Loucy (cell line): ENCODE measurements at regions not wholly inside any gene's neighbourhood (a gene's known extent, or its start where the extent isn't known, plus 50 kb on each side); places are given as distances from the start of the nearest gene placed in this dataset.

Experiments
- H2AFZ ChIP-seq: fragments of 200-600 bp; sonication (generic); 2 replicates; pipeline ENCODE4 v1.6.0; 2016; ENCODE audit warnings: antibody characterized with exemption, mild to moderate bottlenecking, low read length, moderate library complexity
- H3F3A ChIP-seq: fragments of 200-600 bp; 2 replicates; pipeline ENCODE4 v1.6.0; 2016; ENCODE audit warnings: antibody characterized with exemption, low read depth, mild to moderate bottlenecking
- H3K27me3 ChIP-seq: fragments of 200-600 bp; sonication (generic); 2 replicates; pipeline ENCODE4 v1.6.1; 2014; ENCODE audit warnings: low read length, mild to moderate bottlenecking; ENCODE audit not compliant: insufficient read depth, poor library complexity, severe bottlenecking
- H3K36me3 ChIP-seq: fragments of 200-600 bp; sonication (generic); 2 replicates; pipeline ENCODE4 v1.6.1; 2016; ENCODE audit warnings: low read length; ENCODE audit not compliant: insufficient read depth
- H3K4me1 ChIP-seq: fragments of 200-600 bp; sonication (generic); 2 replicates; pipeline ENCODE4 v1.5.1; 2014; ENCODE audit warnings: low read length, mild to moderate bottlenecking; ENCODE audit not compliant: insufficient read depth, poor library complexity, severe bottlenecking
- H3K4me2 ChIP-seq: fragments of 200-600 bp; sonication (generic); 2 replicates; pipeline ENCODE4 v1.6.0; 2014; ENCODE audit warnings: antibody characterized with exemption, low read length, low read depth, mild to moderate bottlenecking; ENCODE audit not compliant: poor library complexity, severe bottlenecking
- H3K4me3 ChIP-seq: fragments of 200-600 bp; sonication (generic); 2 replicates; pipeline ENCODE4 v1.5.1; 2014; ENCODE audit warnings: low read length, mild to moderate bottlenecking, mixed read lengths; ENCODE audit not compliant: poor library complexity, severe bottlenecking
- H3K79me2 ChIP-seq: fragments of 200-600 bp; sonication (generic); 2 replicates; pipeline ENCODE4 v1.6.1; 2014; ENCODE audit warnings: low read length; ENCODE audit not compliant: insufficient read depth
- H3K9ac ChIP-seq: fragments of 200-600 bp; sonication (generic); 2 replicates; pipeline ENCODE4 v1.6.0; 2014; ENCODE audit warnings: mild to moderate bottlenecking, low read depth, low read length, moderate library complexity; ENCODE audit not compliant: poor library complexity, severe bottlenecking
- H3K9me2 ChIP-seq: fragments of 200-600 bp; sonication (generic); replicated peaks from 2 replicates; pipeline ENCODE4 v1.6.1; 2016; ENCODE audit warnings: low read depth, low read length, mixed read lengths
- H3K9me3 ChIP-seq: fragments of 200-600 bp; sonication (generic); 2 replicates; pipeline ENCODE4 v1.6.1; 2014; ENCODE audit warnings: mild to moderate bottlenecking, antibody characterized with exemption, low read length, low read depth; ENCODE audit not compliant: insufficient read depth
- H4K20me1 ChIP-seq: fragments of 200-600 bp; sonication (generic); 2 replicates; pipeline ENCODE4 v1.6.0; 2014; ENCODE audit warnings: antibody characterized with exemption, low read length, mild to moderate bottlenecking; ENCODE audit not compliant: insufficient read depth, poor library complexity, severe bottlenecking
- CTCF ChIP-seq: fragments of 200-600 bp; sonication (generic); conservative IDR thresholded peaks from 2 replicates; pipeline ENCODE4 v1.5.1; 2014; ENCODE audit warnings: mild to moderate bottlenecking, antibody characterized with exemption, low read length
- EZH2phosphoT487 ChIP-seq: fragments of 200-600 bp; IDR thresholded peaks from 2 replicates; pipeline ENCODE4 v1.6.1; 2018; ENCODE audit warnings: antibody characterized with exemption, mild to moderate bottlenecking, moderate library complexity, borderline replicate concordance

GRCh38 chr1:201648066-201648906 lies 109.4 kb downstream of the NAV1 start:
- H3K79me2 ChIP-seq, result no peaks in the 10 kb centered on the region

GRCh38 chr1:201648907-201649721 lies 110.2 kb downstream of the NAV1 start:
- no peaks in the 10 kb centered on the region for H4K20me1 ChIP-seq
- H3K36me3 ChIP-seq, result no peaks in the 10 kb centered on the region
- no peak for TF ChIP-seq CTCF

More at GRCh38 chr1:201648066-201648906, 109.4 kb downstream of the NAV1 start:
- Histone ChIP-seq H3K36me3 (no peaks in the 10 kb centered on the region), H3K9me2 (no peaks in the 10 kb centered on the region), H3F3A (no peaks in the 10 kb centered on the region), H3K4me1 (no peaks in the 10 kb centered on the region), H3K27me3 (no peaks in the 10 kb centered on the region), H4K20me1 (no peaks in the 10 kb centered on the region), H3K4me2 (no peak overlapping the region), H3K9ac (no peak overlapping the region), H2AFZ (no peak overlapping the region), H3K9me3 (no peaks in the 10 kb centered on the region), H3K4me3 (no peak overlapping the region)
- TF ChIP-seq CTCF (no peak), EZH2phosphoT487 (no peak)

GRCh38 chr1:201649761-201650622 lies 111.1 kb downstream of the NAV1 start:
- H3K36me3 ChIP-seq, result no peaks in the 10 kb centered on the region
- no peaks in the 10 kb centered on the region for H3K79me2 ChIP-seq
- H3F3A ChIP-seq, result no peaks in the 10 kb centered on the region
- H3K4me3 ChIP-seq, result peak overlapping the region; percentile 70
- TF ChIP-seq EZH2phosphoT487 (no peak), CTCF (no peak)
- H3K9ac ChIP-seq, result peak overlapping the region; percentile 38
- peak overlapping the region; percentile 77 for H3K4me2 ChIP-seq
- peak overlapping the region; percentile 62 for H2AFZ ChIP-seq
- H3K9me2 ChIP-seq, result no peaks in the 10 kb centered on the region
- H3K27me3 ChIP-seq, result no peaks in the 10 kb centered on the region
- H3K9me3 ChIP-seq, result no peaks in the 10 kb centered on the region
- no peaks in the 10 kb centered on the region for H3K4me1 ChIP-seq
- no peaks in the 10 kb centered on the region for H4K20me1 ChIP-seq

More at GRCh38 chr1:201648907-201649721, 110.2 kb downstream of the NAV1 start:
- H3K79me2 ChIP-seq, result no peaks in the 10 kb centered on the region
- no peaks in the 10 kb centered on the region for H3K4me1 ChIP-seq
- H3F3A ChIP-seq, result no peaks in the 10 kb centered on the region
- H3K27me3 ChIP-seq, result no peaks in the 10 kb centered on the region
- no peak overlapping the region for H3K4me3 ChIP-seq
- no peak overlapping the region for H2AFZ ChIP-seq
- H3K9me2 ChIP-seq, result no peaks in the 10 kb centered on the region
- H3K9me3 ChIP-seq, result no peaks in the 10 kb centered on the region
- H3K9ac ChIP-seq, result no peak overlapping the region
- H3K4me2 ChIP-seq, result peak overlapping the region; percentile 77
